ENCODE measurements at regions not wholly inside any gene's neighbourhood (a gene's known extent, or its start where the extent isn't known, plus 50 kb on each side); places are given as distances from the start of the nearest gene placed in this dataset.

DNA sequence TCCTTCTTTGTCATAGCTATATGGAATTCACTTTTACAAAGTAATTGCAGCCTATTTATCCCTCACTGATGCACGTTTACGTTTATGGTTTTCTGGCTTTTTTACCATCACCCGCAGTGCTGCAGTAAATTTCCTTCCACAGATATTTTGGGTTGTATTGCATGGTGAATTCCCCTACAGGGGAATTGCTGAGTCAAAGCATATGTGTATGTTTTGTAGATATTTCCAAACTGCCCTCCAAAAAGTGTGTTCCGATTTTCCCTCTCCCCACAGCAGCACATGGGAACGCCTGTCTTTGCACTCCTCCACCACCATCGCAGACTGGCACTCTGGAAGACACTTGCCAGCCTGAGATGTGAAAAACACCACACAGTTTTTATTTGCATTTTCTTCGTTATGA lies 80.6 kb upstream of the UXS1 start:
- no peak for DNase-seq (ENCODE audit: extremely low read depth, insufficient read length)
- TF ChIP-seq, protein P1, sequence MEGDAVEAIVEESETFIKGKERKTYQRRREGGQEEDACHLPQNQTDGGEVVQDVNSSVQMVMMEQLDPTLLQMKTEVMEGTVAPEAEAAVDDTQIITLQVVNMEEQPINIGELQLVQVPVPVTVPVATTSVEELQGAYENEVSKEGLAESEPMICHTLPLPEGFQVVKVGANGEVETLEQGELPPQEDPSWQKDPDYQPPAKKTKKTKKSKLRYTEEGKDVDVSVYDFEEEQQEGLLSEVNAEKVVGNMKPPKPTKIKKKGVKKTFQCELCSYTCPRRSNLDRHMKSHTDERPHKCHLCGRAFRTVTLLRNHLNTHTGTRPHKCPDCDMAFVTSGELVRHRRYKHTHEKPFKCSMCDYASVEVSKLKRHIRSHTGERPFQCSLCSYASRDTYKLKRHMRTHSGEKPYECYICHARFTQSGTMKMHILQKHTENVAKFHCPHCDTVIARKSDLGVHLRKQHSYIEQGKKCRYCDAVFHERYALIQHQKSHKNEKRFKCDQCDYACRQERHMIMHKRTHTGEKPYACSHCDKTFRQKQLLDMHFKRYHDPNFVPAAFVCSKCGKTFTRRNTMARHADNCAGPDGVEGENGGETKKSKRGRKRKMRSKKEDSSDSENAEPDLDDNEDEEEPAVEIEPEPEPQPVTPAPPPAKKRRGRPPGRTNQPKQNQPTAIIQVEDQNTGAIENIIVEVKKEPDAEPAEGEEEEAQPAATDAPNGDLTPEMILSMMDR (IDR thresholded peaks at IDR 0.05; ENCODE audit: insufficient read depth, low read length, poor library complexity, severe bottlenecking) = no peak
- H3K27me3 ChIP-seq (replicated peaks; ENCODE audit: control insufficient read depth, insufficient read depth, low read length) = peaks cover 2% of the 10 kb centered on the region; the same call in 1 of the 2 replicates
- no peak overlapping the region for H3K4me3 ChIP-seq (replicated peaks; ENCODE audit: low read depth, low read length)
- H3K36me3 ChIP-seq (ENCODE audit: control insufficient read depth, insufficient read depth, low read length) = no peaks in the 10 kb centered on the region

DNA sequence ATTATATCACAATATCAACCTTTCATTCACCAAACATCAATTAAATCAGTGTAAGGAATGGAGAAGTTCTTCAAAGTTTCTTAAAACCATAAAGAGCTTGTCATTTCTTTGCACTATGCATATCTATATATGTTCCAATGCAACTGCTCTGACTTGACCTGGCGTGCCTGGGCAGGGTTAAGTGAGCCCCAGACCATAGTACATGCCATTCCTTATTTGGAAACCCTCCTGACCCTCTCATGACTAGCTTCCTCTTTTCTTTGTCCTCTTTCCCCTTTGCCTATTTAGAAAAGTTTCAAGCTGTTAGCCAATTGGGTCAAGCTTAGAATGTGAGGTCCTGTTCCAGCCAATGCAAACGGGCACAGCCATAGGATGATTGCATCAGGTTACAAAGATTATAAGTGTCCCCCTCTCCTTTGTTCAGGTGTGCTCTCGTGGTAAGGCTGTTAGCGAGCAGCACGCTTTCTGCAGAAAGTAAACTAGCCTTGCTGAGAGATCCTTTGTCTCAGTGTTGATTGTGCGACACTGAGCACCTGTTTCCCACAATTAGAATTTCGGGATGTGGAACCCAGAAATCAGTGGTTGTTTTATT lies 78.2 kb upstream of the UXS1 start:
- no peak for DNase-seq (ENCODE audit: extremely low read depth, insufficient read length)
- H3K27me3 ChIP-seq (replicated peaks; ENCODE audit: control insufficient read depth, insufficient read depth, low read length) = peaks cover 3% of the 10 kb centered on the region; the same call in 1 of the 2 replicates
- H3K36me3 ChIP-seq (ENCODE audit: control insufficient read depth, insufficient read depth, low read length) = no peaks in the 10 kb centered on the region
- TF ChIP-seq, protein P1 (IDR thresholded peaks at IDR 0.05; ENCODE audit: insufficient read depth, low read length, poor library complexity, severe bottlenecking) = no peak
- no peak overlapping the region for H3K4me3 ChIP-seq (replicated peaks; ENCODE audit: low read depth, low read length)

DNA sequence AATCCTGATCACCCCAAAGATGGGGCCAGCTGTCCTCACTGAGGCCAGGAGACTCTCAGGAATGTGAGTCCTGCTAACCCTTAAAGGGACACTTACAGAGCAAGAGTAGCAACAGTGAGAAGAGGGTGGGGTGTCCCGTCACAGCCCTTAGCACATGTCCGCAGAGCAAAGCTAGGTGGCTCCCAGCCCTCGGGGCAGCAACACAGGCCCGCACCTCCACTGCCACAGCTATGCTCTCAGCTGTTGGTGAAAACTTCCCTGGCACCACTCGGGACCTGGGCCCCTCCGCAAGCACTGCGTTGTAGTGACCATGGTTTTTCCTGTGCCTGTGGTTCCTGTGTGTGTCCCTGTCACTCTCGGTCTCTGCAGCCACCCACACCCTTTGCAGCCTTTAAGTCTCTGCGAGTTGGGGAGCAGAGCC lies 76.4 kb upstream of the UXS1 start:
- no peak for DNase-seq (ENCODE audit: extremely low read depth, insufficient read length)
- Histone ChIP-seq H3K27me3 (replicated peaks; ENCODE audit: control insufficient read depth, insufficient read depth, low read length) (peaks cover 3% of the 10 kb centered on the region; the same call in 1 of the 2 replicates), H3K4me3 (replicated peaks; ENCODE audit: low read depth, low read length) (no peak overlapping the region), H3K36me3 (ENCODE audit: control insufficient read depth, insufficient read depth, low read length) (no peaks in the 10 kb centered on the region)
- TF ChIP-seq, protein P1 (IDR thresholded peaks at IDR 0.05; ENCODE audit: insufficient read depth, low read length, poor library complexity, severe bottlenecking) = no peak

DNA sequence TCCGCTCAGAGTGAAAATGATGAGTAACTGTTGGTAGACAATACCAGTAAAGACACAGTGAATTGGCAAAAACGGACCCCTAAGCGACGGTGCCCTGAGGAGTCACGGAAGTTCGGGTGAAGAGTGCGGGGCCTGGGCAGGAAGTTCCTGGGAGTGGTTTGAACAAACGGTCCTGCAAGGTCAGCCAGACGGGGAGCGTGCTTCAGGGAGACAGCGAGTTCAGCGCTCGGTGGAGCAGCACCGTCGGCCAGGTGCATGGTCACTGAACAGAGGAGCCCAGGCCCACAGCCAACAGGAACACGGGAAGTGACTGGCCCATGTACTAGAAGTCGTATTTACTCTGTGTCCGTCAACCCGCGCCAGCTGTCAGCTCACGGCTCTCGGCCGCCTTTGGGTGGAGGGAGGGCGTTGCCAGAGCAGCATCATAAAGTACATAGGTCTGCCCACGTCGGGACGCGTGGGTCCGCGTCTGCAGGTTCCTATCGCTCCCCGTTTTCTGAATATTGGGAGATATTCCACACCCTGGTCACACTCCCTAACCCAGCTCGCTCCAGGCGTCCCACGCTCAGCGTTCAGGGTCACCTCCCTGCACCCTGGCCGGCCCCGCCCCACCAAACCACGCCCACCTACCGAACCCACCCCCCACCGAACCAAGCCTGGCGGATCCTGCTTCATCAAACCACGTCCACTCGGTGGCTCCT lies 75.6 kb upstream of the UXS1 start:
- TF ChIP-seq, protein P1 (IDR thresholded peaks at IDR 0.05; ENCODE audit: insufficient read depth, low read length, poor library complexity, severe bottlenecking) = no peak
- DNase-seq (ENCODE audit: extremely low read depth, insufficient read length) = peak; percentile 20
- peaks cover 3% of the 10 kb centered on the region; the same call in 1 of the 2 replicates for H3K27me3 ChIP-seq (replicated peaks; ENCODE audit: control insufficient read depth, insufficient read depth, low read length)
- H3K36me3 ChIP-seq (ENCODE audit: control insufficient read depth, insufficient read depth, low read length) = no peaks in the 10 kb centered on the region
- H3K4me3 ChIP-seq (replicated peaks; ENCODE audit: low read depth, low read length) = no peak overlapping the region

DNA sequence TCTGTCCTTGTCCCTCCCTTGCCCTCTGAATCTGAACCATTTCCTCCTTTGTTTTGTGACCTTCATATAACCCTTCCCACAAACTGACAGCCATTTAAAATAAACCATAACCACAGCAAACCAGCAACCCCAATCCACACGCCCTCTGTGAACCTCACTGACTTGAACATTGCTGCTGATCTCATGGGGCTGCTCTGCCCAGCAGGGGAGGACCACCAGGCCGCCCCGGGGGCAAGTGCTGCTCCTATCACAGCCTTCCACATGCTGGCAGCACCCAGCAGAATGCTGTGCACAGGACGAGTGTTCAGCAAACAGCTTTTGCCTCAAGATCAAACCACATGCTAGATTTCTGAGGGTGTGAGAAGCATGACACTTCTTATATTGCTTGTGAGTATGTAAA lies 73.9 kb upstream of the UXS1 start:
- H3K36me3 ChIP-seq (ENCODE audit: control insufficient read depth, insufficient read depth, low read length) = no peaks in the 10 kb centered on the region
- DNase-seq (ENCODE audit: extremely low read depth, insufficient read length) = no peak
- TF ChIP-seq, protein P1 (IDR thresholded peaks at IDR 0.05; ENCODE audit: insufficient read depth, low read length, poor library complexity, severe bottlenecking) = no peak
- no peak overlapping the region for H3K4me3 ChIP-seq (replicated peaks; ENCODE audit: low read depth, low read length)
- H3K27me3 ChIP-seq (replicated peaks; ENCODE audit: control insufficient read depth, insufficient read depth, low read length) = peaks cover 3% of the 10 kb centered on the region; the same call in 1 of the 2 replicates
